ENCODE measurements at regions not wholly inside any gene's neighbourhood (a gene's known extent, or its start where the extent isn't known, plus 50 kb on each side); places are given as distances from the start of the nearest gene placed in this dataset.
A peak's percentile ranks its signal among the peaks of the same experiment; 100 is the strongest.
"Not testable (repeated sequence)": the region's sequence is repeated elsewhere in the genome, so short reads cannot be mapped to it uniquely, and the experiment has no call there.

GRCh38 chr22:25487508-25487907 is 77.0 kb upstream of the GRK3 start:
- no peak for DNase-seq (ENCODE audit: low read depth in 2 of 2)

GRCh38 chr22:25488244-25489020 is 76.0 kb upstream of the GRK3 start:
- no peak for DNase-seq (ENCODE audit: low read depth in 2 of 2)

- DNase-seq (ENCODE audit: low read depth in 2 of 2) = no peak
These were observed 74.5 kb upstream of the GRK3 start for GRCh38 chr22:25489947-25490346.

GRCh38 chr22:25490896-25491295 is 73.6 kb upstream of the GRK3 start:
- no peak for DNase-seq (ENCODE audit: low read depth in 2 of 2)

GRCh38 chr22:25492162-25492561 is 72.3 kb upstream of the GRK3 start:
- DNase-seq (ENCODE audit: low read depth in 2 of 2) = no peak

- DNase-seq (ENCODE audit: low read depth in 2 of 2) = no peak
These were observed 71.4 kb upstream of the GRK3 start for GRCh38 chr22:25492841-25493734.

GRCh38 chr22:25493794-25494193 is 70.7 kb upstream of the GRK3 start:
- no peak for DNase-seq (ENCODE audit: low read depth in 2 of 2)

GRCh38 chr22:25494774-25495173 is 69.7 kb upstream of the GRK3 start:
- DNase-seq (ENCODE audit: low read depth in 2 of 2) = no peak

- no peak for DNase-seq (ENCODE audit: low read depth in 2 of 2)
These were observed 69.2 kb upstream of the GRK3 start for GRCh38 chr22:25495285-25495684.

- DNase-seq (ENCODE audit: low read depth in 2 of 2) = no peak
These were observed 67.9 kb upstream of the GRK3 start for GRCh38 chr22:25496396-25497064.

GRCh38 chr22:25497181-25497641 is 67.3 kb upstream of the GRK3 start:
- DNase-seq (ENCODE audit: low read depth in 2 of 2) = no peak

GRCh38 chr22:25497716-25498115 is 66.8 kb upstream of the GRK3 start:
- DNase-seq (ENCODE audit: low read depth in 2 of 2) = no peak

GRCh38 chr22:25500671-25501070 is 63.8 kb upstream of the GRK3 start:
- DNase-seq (ENCODE audit: low read depth in 2 of 2) = not testable (repeated sequence)

GRCh38 chr22:25504017-25504416 is 60.5 kb upstream of the GRK3 start:
- DNase-seq (ENCODE audit: low read depth in 2 of 2) = not testable (repeated sequence)

- DNase-seq (ENCODE audit: low read depth in 2 of 2) = no peak
These were observed 56.3 kb upstream of the GRK3 start for GRCh38 chr22:25508161-25508560.

- DNase-seq (ENCODE audit: low read depth in 2 of 2) = no peak
These were observed 55.6 kb upstream of the GRK3 start for GRCh38 chr22:25508761-25509321.

- peak; percentile 9 to 16 for DNase-seq (ENCODE audit: low read depth in 2 of 2)
These were observed 55.1 kb upstream of the GRK3 start for GRCh38 chr22:25509374-25509791.

- DNase-seq (ENCODE audit: low read depth in 2 of 2) = no peak
These were observed 53.6 kb upstream of the GRK3 start for GRCh38 chr22:25510876-25511275.

- no peak for DNase-seq (ENCODE audit: low read depth in 2 of 2)
These were observed 52.8 kb upstream of the GRK3 start for GRCh38 chr22:25511725-25512124.

- no peak for DNase-seq (ENCODE audit: low read depth in 2 of 2)
These were observed 49.9 kb upstream of the GRK3 start for GRCh38 chr22:25514436-25515180.

Measured in fibroblast of skin of left biceps (primary cell).